IMR-90 (cell line): ENCODE measurements at regions not wholly inside any gene's neighbourhood (a gene's known extent, or its start where the extent isn't known, plus 50 kb on each side); places are given as distances from the start of the nearest gene placed in this dataset.

Experiments used
- CEBPB ChIP-seq: IDR thresholded peaks from 2 replicates; pipeline ENCODE4 v1.6.1; 2012; ENCODE audit warnings: low read depth, low read length, improper control_type of control experiment
- CHD1 ChIP-seq: IDR thresholded peaks from 2 replicates; pipeline ENCODE4 v1.6.1; 2012; ENCODE audit warnings: low read depth, low read length, improper control_type of control experiment
- POLR2A ChIP-seq: IDR thresholded peaks from 2 replicates; pipeline ENCODE4 v1.6.1; 2012; ENCODE audit warnings: mild to moderate bottlenecking, low read depth, low read length
- RAD21 ChIP-seq: IDR thresholded peaks from 2 replicates; pipeline ENCODE4 v1.6.1; 2012; ENCODE audit warnings: low read length, improper control_type of control experiment
- SMC3 ChIP-seq: fragments of 150-350 bp; IDR thresholded peaks from 2 replicates; pipeline ENCODE4 v1.6.1; 2016; ENCODE audit warnings: low read depth, mild to moderate bottlenecking, antibody characterized with exemption, low read length, moderate library complexity
- TF ChIP-seq, protein P1 (sequence below): conservative IDR thresholded peaks from 2 replicates; pipeline ENCODE4 v1.5.1; 2012; ENCODE audit warnings: mild to moderate bottlenecking, low read depth, low read length, improper control_type of control experiment

DNA sequence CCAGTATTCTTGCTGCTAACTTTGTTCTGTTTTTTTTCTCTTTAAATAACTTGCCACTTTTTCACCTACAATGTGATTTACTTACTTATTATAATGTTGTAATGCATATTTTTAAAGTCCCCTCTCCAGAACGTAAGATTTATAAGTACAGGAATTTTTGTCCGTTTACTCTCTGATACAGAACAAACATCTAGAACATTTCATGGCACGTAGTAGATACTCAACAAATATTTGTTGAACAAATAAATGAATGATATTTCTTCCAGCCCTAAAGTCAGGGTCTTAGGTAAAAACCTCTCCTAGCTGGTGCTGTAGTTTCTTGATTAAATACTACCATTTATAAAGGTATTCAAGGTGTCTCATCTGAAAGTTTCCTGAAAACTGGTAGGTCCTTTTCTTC is 125.1 kb downstream of the ZBTB18 start:
- TF ChIP-seq POLR2A, result no peak
- TF ChIP-seq, protein P1, sequence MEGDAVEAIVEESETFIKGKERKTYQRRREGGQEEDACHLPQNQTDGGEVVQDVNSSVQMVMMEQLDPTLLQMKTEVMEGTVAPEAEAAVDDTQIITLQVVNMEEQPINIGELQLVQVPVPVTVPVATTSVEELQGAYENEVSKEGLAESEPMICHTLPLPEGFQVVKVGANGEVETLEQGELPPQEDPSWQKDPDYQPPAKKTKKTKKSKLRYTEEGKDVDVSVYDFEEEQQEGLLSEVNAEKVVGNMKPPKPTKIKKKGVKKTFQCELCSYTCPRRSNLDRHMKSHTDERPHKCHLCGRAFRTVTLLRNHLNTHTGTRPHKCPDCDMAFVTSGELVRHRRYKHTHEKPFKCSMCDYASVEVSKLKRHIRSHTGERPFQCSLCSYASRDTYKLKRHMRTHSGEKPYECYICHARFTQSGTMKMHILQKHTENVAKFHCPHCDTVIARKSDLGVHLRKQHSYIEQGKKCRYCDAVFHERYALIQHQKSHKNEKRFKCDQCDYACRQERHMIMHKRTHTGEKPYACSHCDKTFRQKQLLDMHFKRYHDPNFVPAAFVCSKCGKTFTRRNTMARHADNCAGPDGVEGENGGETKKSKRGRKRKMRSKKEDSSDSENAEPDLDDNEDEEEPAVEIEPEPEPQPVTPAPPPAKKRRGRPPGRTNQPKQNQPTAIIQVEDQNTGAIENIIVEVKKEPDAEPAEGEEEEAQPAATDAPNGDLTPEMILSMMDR, result no peak
- TF ChIP-seq CHD1, result no peak
- no peak for TF ChIP-seq RAD21
- no peak for TF ChIP-seq SMC3
- TF ChIP-seq CEBPB, result no peak
